Spleen (tissue), 11 donors: ENCODE measurements at regions not wholly inside any gene's neighbourhood (a gene's known extent, or its start where the extent isn't known, plus 50 kb on each side); places are given as distances from the start of the nearest gene placed in this dataset.

ENCODE experiments used
- DNase-seq: peaks from one replicate; pipeline ENCODE4 v3.0.0-alpha.2; 2020
- H3K27ac ChIP-seq, 8 donors: fragments of 200-600 bp; sonication (generic) in 7 of 8; 1 replicate in 4 of 8; 2 replicates in 4 of 8; pipeline versions ENCODE4 v1.5.0 to v1.8.0; 2016 to 2021; ENCODE audit warnings: inconsistent platforms in 4 of 8, mild to moderate bottlenecking in 4 of 8, moderate library complexity in 1 of 8
- H3K27me3 ChIP-seq, 7 donors: fragments of 200-600 bp; sonication (generic) in 6 of 7; replicated peaks in 1 of 7; 1 replicate in 4 of 7; 2 replicates in 3 of 7; pipeline versions ENCODE4 v1.5.0 to v1.8.0; 2016 to 2021; ENCODE audit warnings: inconsistent platforms in 3 of 7, mild to moderate bottlenecking in 1 of 7
- H3K36me3 ChIP-seq, 6 donors: fragments of 200-600 bp; sonication (generic) in 5 of 6; 1 replicate in 4 of 6; 2 replicates in 2 of 6; pipeline versions ENCODE4 v1.5.0 to v1.8.0; 2016 to 2021; ENCODE audit warnings: inconsistent platforms in 2 of 6
- H3K4me1 ChIP-seq, 6 donors: fragments of 200-600 bp; sonication (generic) in 5 of 6; 1 replicate in 3 of 6; 2 replicates in 3 of 6; pipeline versions ENCODE4 v1.5.0 to v1.8.0; 2016 to 2021; ENCODE audit warnings: inconsistent platforms in 3 of 6
- H3K4me3 ChIP-seq, 8 donors: fragments of 200-600 bp; sonication (generic) in 7 of 8; 1 replicate in 4 of 8; 2 replicates in 4 of 8; pipeline versions ENCODE4 v1.5.0 to v1.8.0; 2016 to 2021; ENCODE audit warnings: inconsistent platforms in 4 of 8, mild to moderate bottlenecking in 4 of 8, moderate library complexity in 2 of 8
- H3K9me3 ChIP-seq, 8 donors: fragments of 200-600 bp; sonication (generic) in 7 of 8; 1 replicate in 4 of 8; 2 replicates in 4 of 8; pipeline versions ENCODE4 v1.5.0 to v1.8.0; 2016 to 2021; ENCODE audit warnings: inconsistent platforms in 4 of 8
- CTCF ChIP-seq, 11 experiments: fragments of 200-600 bp in 7 of 11; fragments of 450-650 bp in 4 of 11; sonication (generic) in 4 of 11; IDR thresholded peaks in 8 of 11; conservative IDR thresholded peaks in 3 of 11; 1 replicate in 7 of 11; 2 replicates in 4 of 11; pipeline versions ENCODE4 v1.4.0 to v1.8.0; 2016 to 2021; ENCODE audit warnings: antibody characterized with exemption in 11 of 11, inconsistent platforms in 4 of 11, mild to moderate bottlenecking in 1 of 11
- POLR2A ChIP-seq, 3 donors: fragments of 450-650 bp; IDR thresholded peaks; one replicate each; pipeline ENCODE4 v1.5.1; 2017; ENCODE audit warnings: antibody characterized with exemption in 3 of 3, mild to moderate bottlenecking in 1 of 3
- POLR2AphosphoS5 ChIP-seq, 3 donors: sonication (generic); formaldehyde crosslinking; IDR thresholded peaks; one replicate each; pipeline ENCODE4 v1.5.1; 2017; ENCODE audit warnings: antibody characterized with exemption in 3 of 3
- WGBS, 5 donors: extraction: QIAGEN DNeasy Blood & Tissue Kit in 3 of 5; methylation state at CpG; one replicate each; pipeline versions ENCODE4 v1.1.5 to v1.1.7; 2013 to 2018; 5-methylcytosine and 5-hydroxymethylcytosine counted together
- intact Hi-C: fragments of 100-400 bp; cut with DNase I; formaldehyde crosslinking; loops from one replicate; pipeline ENCODE4 v1.15.0; 2023; ENCODE audit warnings: low total_unique reads
- donor health status: healthy with polysubstance abuse.
- donor health status: DM: no; HTN: no; CAD: no; lungs with moderate emphysema.
- donor health status: DM: no; HTN: no; CAD: no.
- donor health status: Bipolar disorder and iron deficiency.
- donor health status: healthy.
- donor health status: DM: no; HTN: no; CAD: no.
- donor health status: DM: yes; HTN: yes; CAD: no.

- WGBS, 5 donors = 68 to 86% (median 78%) methylated on average over 2 of the region's 2 CpGs
- no peaks in the 10 kb centered on the region for H3K36me3 ChIP-seq
- no peak for TF ChIP-seq POLR2AphosphoS5 (IDR thresholded peaks at IDR 0.05)
- TF ChIP-seq CTCF (IDR thresholded peaks at IDR 0.05 in 8 of 11, conservative IDR thresholded peaks at IDR 0.05 in 3 of 11) = no peak
- TF ChIP-seq POLR2A (IDR thresholded peaks at IDR 0.05) = no peak
- intact Hi-C loops = no loop called here
- no peaks in the 10 kb centered on the region for H3K9me3 ChIP-seq
- no peak overlapping the region for H3K4me3 ChIP-seq
- no peak overlapping the region for H3K27ac ChIP-seq
- DNase-seq = no peak
- no peaks in the 10 kb centered on the region for H3K27me3 ChIP-seq
- H3K4me1 ChIP-seq = peaks cover 5 to 19% (median 13%) of the 10 kb centered on the region in 6 donors
Observed at GRCh38 chr3:72479651-72480215, 368.5 kb downstream of the SHQ1 start.

- intact Hi-C loops = no loop called here
- no peak for TF ChIP-seq POLR2A (IDR thresholded peaks at IDR 0.05)
- H3K4me1 ChIP-seq = peaks cover 0 to 8% (median 0%) of the 10 kb centered on the region in 6 donors
- no peak for DNase-seq
- peaks cover 0 to 7% (median 0%) of the 10 kb centered on the region in 7 donors for H3K27me3 ChIP-seq
- no peaks in the 10 kb centered on the region for H3K9me3 ChIP-seq
- no peaks in the 10 kb centered on the region for H3K36me3 ChIP-seq
- H3K4me3 ChIP-seq = no peak overlapping the region
- H3K27ac ChIP-seq = no peak overlapping the region
Observed at GRCh38 chr3:72476139-72476483, 372.1 kb downstream of the SHQ1 start.

GRCh38 chr3:72475258-72476138 is 372.7 kb downstream of the SHQ1 start:
- peak overlapping the region in 5 of 8 donors; percentile 19 to 67 (median 52) for H3K27ac ChIP-seq
- no peak overlapping the region for H3K4me3 ChIP-seq
- no peaks in the 10 kb centered on the region for H3K36me3 ChIP-seq
- intact Hi-C loops = no loop called here
- H3K4me1 ChIP-seq = peaks cover 0 to 8% (median 0%) of the 10 kb centered on the region in 6 donors
- 69 to 82% (median 78%) methylated on average over 8 of the region's 8 CpGs for WGBS, 5 donors
- H3K27me3 ChIP-seq = peaks cover 0 to 7% (median 0%) of the 10 kb centered on the region in 7 donors
- TF ChIP-seq POLR2AphosphoS5 (IDR thresholded peaks at IDR 0.05) = no peak
- no peak for TF ChIP-seq POLR2A (IDR thresholded peaks at IDR 0.05)
- TF ChIP-seq CTCF (IDR thresholded peaks at IDR 0.05 in 8 of 11, conservative IDR thresholded peaks at IDR 0.05 in 3 of 11) = no peak
- DNase-seq = no peak
- H3K9me3 ChIP-seq = no peaks in the 10 kb centered on the region

- DNase-seq = no peak
- Histone ChIP-seq H3K36me3 (no peaks in the 10 kb centered on the region), H3K9me3 (no peaks in the 10 kb centered on the region), H3K4me1 (peaks cover 0 to 8% (median 0%) of the 10 kb centered on the region in 6 donors), H3K4me3 (no peak overlapping the region), H3K27me3 (peaks cover 0 to 12% (median 0%) of the 10 kb centered on the region in 7 donors), H3K27ac (peak overlapping the region in 5 of 8 donors; percentile 19 to 67 (median 52))
- 59 to 92% (median 80%) methylated on average over 4 of the region's 4 CpGs for WGBS, 5 donors
- intact Hi-C loops = no loop called here
- TF ChIP-seq POLR2AphosphoS5 (IDR thresholded peaks at IDR 0.05) (no peak), CTCF (IDR thresholded peaks at IDR 0.05 in 8 of 11, conservative IDR thresholded peaks at IDR 0.05 in 3 of 11) (no peak), POLR2A (IDR thresholded peaks at IDR 0.05) (no peak)
Observed at GRCh38 chr3:72474775-72475174, 373.5 kb downstream of the SHQ1 start.
